WTC11 (cell line): ENCODE measurements at regions not wholly inside any gene's neighbourhood (a gene's known extent, or its start where the extent isn't known, plus 50 kb on each side); places are given as distances from the start of the nearest gene placed in this dataset.

Experiments used
- ATF1 ChIP-seq: sonication (generic); formaldehyde crosslinking; IDR thresholded peaks from 2 replicates; pipeline ENCODE4 v1.8.1; 2023; ENCODE audit warnings: mild to moderate bottlenecking, moderate library complexity, missing genetic modification reagents
- ATF2 ChIP-seq: sonication (generic); formaldehyde crosslinking; IDR thresholded peaks from 2 replicates; pipeline ENCODE4 v1.8.1; 2022; ENCODE audit warnings: low read depth, missing genetic modification reagents, borderline replicate concordance
- CBFB ChIP-seq: sonication (generic); formaldehyde crosslinking; IDR thresholded peaks from 2 replicates; pipeline ENCODE4 v1.8.1; 2022; ENCODE audit warnings: mild to moderate bottlenecking, low read depth, missing genetic modification reagents
- CTCF ChIP-seq: fragments of 200-600 bp; IDR thresholded peaks from 2 replicates; pipeline ENCODE4 v1.8.0; 2022; ENCODE audit warnings: antibody characterized with exemption
- HMGA2 ChIP-seq: fragments of 250-450 bp; sonication (Bioruptor Pico); IDR thresholded peaks from 2 replicates; pipeline ENCODE4 v1.4.0; 2021; ENCODE audit warnings: mild to moderate bottlenecking, moderate library complexity
- NFATC4 ChIP-seq: fragments of 250-450 bp; sonication (Bioruptor Pico); IDR thresholded peaks from 2 replicates; pipeline ENCODE4 v1.9.0; 2021; ENCODE audit warnings: mild to moderate bottlenecking
- NFE2L1 ChIP-seq: sonication (generic); formaldehyde crosslinking; IDR thresholded peaks from 2 replicates; pipeline ENCODE4 v1.8.1; 2023; ENCODE audit warnings: missing genetic modification reagents
- NFYB ChIP-seq: sonication (generic); formaldehyde crosslinking; conservative IDR thresholded peaks from 2 replicates; pipeline ENCODE4 v1.8.0; 2022; ENCODE audit warnings: low read depth, missing genetic modification reagents
- NR2C2 ChIP-seq: sonication (generic); formaldehyde crosslinking; IDR thresholded peaks from 2 replicates; pipeline ENCODE4 v1.8.0; 2022; ENCODE audit warnings: mild to moderate bottlenecking, missing genetic modification reagents
- RELA ChIP-seq: sonication (generic); formaldehyde crosslinking; IDR thresholded peaks from 2 replicates; pipeline ENCODE4 v1.8.1; 2022; ENCODE audit warnings: missing genetic modification reagents, mild to moderate bottlenecking, borderline replicate concordance
- TEAD4 ChIP-seq: sonication (generic); formaldehyde crosslinking; IDR thresholded peaks from 2 replicates; pipeline ENCODE4 v1.8.0; 2022; ENCODE audit warnings: mild to moderate bottlenecking, missing genetic modification reagents
- USF2 ChIP-seq: sonication (generic); formaldehyde crosslinking; IDR thresholded peaks from 2 replicates; pipeline ENCODE4 v1.8.1; 2023; ENCODE audit warnings: mild to moderate bottlenecking, missing genetic modification reagents, moderate library complexity
- ZNF416 ChIP-seq: fragments of 250-450 bp; sonication (Bioruptor Pico); IDR thresholded peaks from 2 replicates; pipeline ENCODE4 v1.9.0; 2021; ENCODE audit warnings: mild to moderate bottlenecking, inconsistent platforms
- ZNF512 ChIP-seq: sonication (generic); formaldehyde crosslinking; IDR thresholded peaks from 2 replicates; pipeline ENCODE4 v1.8.1; 2022; ENCODE audit warnings: missing genetic modification reagents, borderline replicate concordance

- TF ChIP-seq NFYB (CRISPR knock-in tag) (no peak), NFATC4 (CRISPR knock-in tag) (no peak), HMGA2 (no peak), TEAD4 (CRISPR knock-in tag) (no peak), CTCF (no peak), CBFB (CRISPR knock-in tag) (no peak), RELA (CRISPR knock-in tag) (no peak), USF2 (CRISPR knock-in tag) (no peak), NR2C2 (no peak), ZNF512 (CRISPR knock-in tag) (no peak), ZNF416 (no peak), NFE2L1 (CRISPR knock-in tag) (no peak), ATF1 (no peak), ATF2 (CRISPR knock-in tag) (no peak)
Observed at GRCh38 chr4:180372691-180373090, 1870.5 kb upstream of the TENM3 start.
